ENCODE measurements at regions not wholly inside any gene's neighbourhood (a gene's known extent, or its start where the extent isn't known, plus 50 kb on each side); places are given as distances from the start of the nearest gene placed in this dataset.

- no peaks in the 10 kb centered on the region for H3K27me3 ChIP-seq
- TF ChIP-seq POLR2A (IDR thresholded peaks at IDR 0.05; ENCODE audit: low read depth) (no peak), CTCF (IDR thresholded peaks at IDR 0.05) (no peak), POLR2AphosphoS5 (IDR thresholded peaks at IDR 0.05) (no peak), EP300 (IDR thresholded peaks at IDR 0.05) (no peak)
- H3K27ac ChIP-seq (replicated peaks in 1 of 4), result no peak overlapping the region
- no peaks in the 10 kb centered on the region for H3K9me3 ChIP-seq
- DNase-seq (ENCODE audit: extremely low spot score), result no peak
- H3K4me1 ChIP-seq, result no peaks in the 10 kb centered on the region
- WGBS, result 89% methylated on average over 3 of the region's 3 CpGs
- no peak overlapping the region for H3K4me3 ChIP-seq
- no peaks in the 10 kb centered on the region for H3K36me3 ChIP-seq
- intact Hi-C loops (cut with DNase I), result no loop called here
Observed at GRCh38 chr10:55820071-55820470, 541.0 kb downstream of the ZWINT start.

- Histone ChIP-seq H3K36me3 (no peaks in the 10 kb centered on the region), H3K27ac (replicated peaks in 1 of 4) (no peak overlapping the region), H3K4me1 (no peaks in the 10 kb centered on the region), H3K4me3 (no peak overlapping the region), H3K9me3 (no peaks in the 10 kb centered on the region), H3K27me3 (no peaks in the 10 kb centered on the region)
- DNase-seq (ENCODE audit: extremely low spot score), result no peak
- WGBS, result 58% methylated on average over 3 of the region's 4 CpGs
- TF ChIP-seq CTCF (IDR thresholded peaks at IDR 0.05) (no peak), POLR2A (IDR thresholded peaks at IDR 0.05; ENCODE audit: low read depth) (no peak), EP300 (IDR thresholded peaks at IDR 0.05) (no peak), POLR2AphosphoS5 (IDR thresholded peaks at IDR 0.05) (no peak)
- intact Hi-C loops (cut with DNase I), result no loop called here
Observed at GRCh38 chr10:55813451-55814170, 547.4 kb downstream of the ZWINT start.

GRCh38 chr10:55803055-55803454 lies 558.0 kb downstream of the ZWINT start:
- Histone ChIP-seq H3K27ac (replicated peaks in 1 of 4) (no peak overlapping the region), H3K4me3 (no peak overlapping the region), H3K27me3 (no peaks in the 10 kb centered on the region), H3K4me1 (no peaks in the 10 kb centered on the region), H3K9me3 (no peaks in the 10 kb centered on the region), H3K36me3 (no peaks in the 10 kb centered on the region)
- DNase-seq (ENCODE audit: extremely low spot score), result no peak
- TF ChIP-seq EP300 (IDR thresholded peaks at IDR 0.05), result no peak
- TF ChIP-seq POLR2AphosphoS5 (IDR thresholded peaks at IDR 0.05), result no peak
- TF ChIP-seq CTCF (IDR thresholded peaks at IDR 0.05), result no peak
- TF ChIP-seq POLR2A (IDR thresholded peaks at IDR 0.05; ENCODE audit: low read depth), result no peak
- intact Hi-C loops (cut with DNase I), result no loop called here

GRCh38 chr10:55801353-55801661 lies 559.8 kb downstream of the ZWINT start:
- intact Hi-C loops (cut with DNase I), result no loop called here

More at GRCh38 chr10:55801353-55801661, 559.8 kb downstream of the ZWINT start:
- TF ChIP-seq CTCF (IDR thresholded peaks at IDR 0.05), result no peak
- TF ChIP-seq POLR2AphosphoS5 (IDR thresholded peaks at IDR 0.05), result no peak
- TF ChIP-seq POLR2A (IDR thresholded peaks at IDR 0.05; ENCODE audit: low read depth), result no peak
- no peak for TF ChIP-seq EP300 (IDR thresholded peaks at IDR 0.05)
- Histone ChIP-seq H3K9me3 (no peaks in the 10 kb centered on the region), H3K27ac (replicated peaks in 1 of 4) (no peak overlapping the region), H3K4me1 (no peaks in the 10 kb centered on the region), H3K4me3 (no peak overlapping the region), H3K36me3 (no peaks in the 10 kb centered on the region), H3K27me3 (no peaks in the 10 kb centered on the region)
- 72% methylated on average over 2 of the region's 2 CpGs for WGBS
- DNase-seq (ENCODE audit: extremely low spot score), result no peak
